CD4-positive, CD25-positive, alpha-beta regulatory T cell (primary cell): ENCODE measurements at regions not wholly inside any gene's neighbourhood (a gene's known extent, or its start where the extent isn't known, plus 50 kb on each side); places are given as distances from the start of the nearest gene placed in this dataset.
"Not testable (repeated sequence)": the region's sequence is repeated elsewhere in the genome, so short reads cannot be mapped to it uniquely, and the experiment has no call there.

ENCODE experiments used
- ATAC-seq, 2 donors: fragments of 150-1000 bp; cut with Tn5 transposase; one replicate each; pipeline ENCODE4 v1.10.0; 2021; ENCODE audit warnings: low read depth in 2 of 2, moderate number of reproducible peaks in 2 of 2, moderate library complexity in 1 of 2
- DNase-seq, 3 donors: peaks; one replicate each; pipeline versions ENCODE4 v3.0.0 to v3.0.0-alpha.2; 2012 to 2022; ENCODE audit warnings: mixed read lengths in 1 of 3
- H3K27ac ChIP-seq: one replicate; pipeline ENCODE4 v1.7.0; 2013; ENCODE audit warnings: mild to moderate bottlenecking, low read length; ENCODE audit not compliant: insufficient read depth, poor library complexity, severe bottlenecking
- H3K27me3 ChIP-seq: one replicate; pipeline ENCODE4 v1.7.0; 2013; ENCODE audit warnings: low read length; ENCODE audit not compliant: control insufficient read depth, insufficient read depth
- H3K36me3 ChIP-seq: one replicate; pipeline ENCODE4 v1.7.0; 2013; ENCODE audit warnings: mild to moderate bottlenecking, low read length, moderate library complexity; ENCODE audit not compliant: control insufficient read depth, insufficient read depth
- H3K4me1 ChIP-seq: 2 replicates; pipeline ENCODE4 v1.7.0; 2013; ENCODE audit warnings: mild to moderate bottlenecking, low read length; ENCODE audit not compliant: insufficient read depth, control insufficient read depth, poor library complexity, severe bottlenecking
- H3K4me3 ChIP-seq: one replicate; pipeline ENCODE4 v1.7.0; 2013; ENCODE audit warnings: low read depth, mild to moderate bottlenecking, low read length, moderate library complexity
- H3K9me3 ChIP-seq, 2 experiments: 1 replicate in 1 of 2; 2 replicates in 1 of 2; pipeline ENCODE4 v1.7.0; 2013; ENCODE audit warnings: low read length in 2 of 2, mild to moderate bottlenecking in 1 of 2, moderate library complexity in 1 of 2; ENCODE audit not compliant: control insufficient read depth in 2 of 2
- H3K27ac Mint-ChIP-seq, 3 donors: one replicate each; pipeline ENCODE4 v1.8.0; 2020 to 2022; ENCODE audit warnings: mild to moderate bottlenecking in 3 of 3, mixed read lengths in 3 of 3, moderate library complexity in 2 of 3
- H3K27me3 Mint-ChIP-seq: one replicate; pipeline ENCODE4 v1.8.0; 2022; ENCODE audit warnings: mild to moderate bottlenecking, mixed read lengths
- H3K36me3 Mint-ChIP-seq: one replicate; pipeline ENCODE4 v1.8.0; 2020; ENCODE audit warnings: mixed read lengths
- H3K4me1 Mint-ChIP-seq, 4 donors: one replicate each; pipeline ENCODE4 v1.8.0; 2020 to 2022; ENCODE audit warnings: mixed read lengths in 4 of 4, mild to moderate bottlenecking in 1 of 4
- H3K4me3 Mint-ChIP-seq, 4 donors: one replicate each; pipeline ENCODE4 v1.8.0; 2020 to 2022; ENCODE audit warnings: mild to moderate bottlenecking in 4 of 4, mixed read lengths in 4 of 4, moderate library complexity in 3 of 4
- H3K9me3 Mint-ChIP-seq, 7 donors: one replicate each; pipeline ENCODE4 v1.8.0; 2020 to 2022; ENCODE audit warnings: mixed read lengths in 7 of 7, mild to moderate bottlenecking in 3 of 7, moderate library complexity in 2 of 7

DNA sequence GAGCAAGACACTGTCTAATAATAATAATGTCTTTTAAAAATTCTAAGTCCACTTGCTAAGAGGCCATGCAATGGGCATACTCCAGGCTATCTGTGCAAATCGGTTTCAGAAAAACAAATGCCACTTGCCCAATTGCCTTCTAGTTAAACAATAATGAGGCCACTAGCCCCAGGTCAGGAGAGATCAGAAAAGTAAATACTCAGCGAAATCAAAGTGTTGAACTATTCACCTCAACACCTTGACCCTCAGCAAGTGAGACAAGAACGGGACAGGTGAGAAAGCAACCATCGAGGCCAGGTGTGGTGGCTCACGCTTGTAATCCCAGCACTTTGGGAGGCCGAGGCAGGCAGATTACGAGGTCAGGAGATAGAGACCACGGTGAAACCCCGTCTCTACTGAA is 72.3 kb upstream of the SYN3 start:
- no peaks in the 10 kb centered on the region for H3K4me1 Mint-ChIP-seq
- H3K36me3 Mint-ChIP-seq, result no peaks in the 10 kb centered on the region
- Histone ChIP-seq H3K4me3 (no peak overlapping the region), H3K27ac (no peak overlapping the region), H3K36me3 (no peaks in the 10 kb centered on the region), H3K27me3 (peaks cover 3% of the 10 kb centered on the region), H3K9me3 (no peaks in the 10 kb centered on the region), H3K4me1 (no peaks in the 10 kb centered on the region)
- no peaks in the 10 kb centered on the region for H3K27me3 Mint-ChIP-seq
- ATAC-seq, result no peak
- H3K4me3 Mint-ChIP-seq, result no peak overlapping the region
- H3K9me3 Mint-ChIP-seq, result peaks cover 0 to 5% (median 0%) of the 10 kb centered on the region in 7 donors
- DNase-seq, result no peak
- H3K27ac Mint-ChIP-seq, result no peak overlapping the region

DNA sequence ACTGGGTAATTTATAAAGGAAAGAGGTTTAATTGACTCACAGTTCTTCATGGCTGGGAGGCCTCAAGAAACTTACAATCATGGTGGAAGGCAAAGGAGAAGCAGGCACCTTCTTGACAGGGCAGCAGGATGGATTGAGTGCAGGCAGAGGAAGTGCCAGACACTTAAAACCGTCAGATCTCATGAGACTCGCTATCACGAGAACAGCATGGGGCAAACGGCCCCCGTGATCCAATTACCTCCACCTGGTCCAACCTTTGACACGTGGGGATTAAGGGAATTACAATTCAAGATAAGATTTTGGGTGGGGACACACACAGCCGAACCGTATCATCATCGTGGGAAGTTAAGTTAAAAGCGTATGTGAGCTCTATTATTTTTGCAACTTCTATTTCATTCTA is 71.4 kb upstream of the SYN3 start:
- Histone ChIP-seq H3K4me3 (no peak overlapping the region), H3K27me3 (peaks cover 3% of the 10 kb centered on the region), H3K4me1 (no peaks in the 10 kb centered on the region), H3K36me3 (no peaks in the 10 kb centered on the region), H3K9me3 (no peaks in the 10 kb centered on the region), H3K27ac (no peak overlapping the region)
- DNase-seq (no peak), ATAC-seq (no peak)
- Mint-ChIP-seq H3K4me3 (no peak overlapping the region), H3K27me3 (no peaks in the 10 kb centered on the region), H3K9me3 (peaks cover 0 to 5% (median 0%) of the 10 kb centered on the region in 7 donors), H3K4me1 (no peaks in the 10 kb centered on the region), H3K27ac (no peak overlapping the region), H3K36me3 (no peaks in the 10 kb centered on the region)

DNA sequence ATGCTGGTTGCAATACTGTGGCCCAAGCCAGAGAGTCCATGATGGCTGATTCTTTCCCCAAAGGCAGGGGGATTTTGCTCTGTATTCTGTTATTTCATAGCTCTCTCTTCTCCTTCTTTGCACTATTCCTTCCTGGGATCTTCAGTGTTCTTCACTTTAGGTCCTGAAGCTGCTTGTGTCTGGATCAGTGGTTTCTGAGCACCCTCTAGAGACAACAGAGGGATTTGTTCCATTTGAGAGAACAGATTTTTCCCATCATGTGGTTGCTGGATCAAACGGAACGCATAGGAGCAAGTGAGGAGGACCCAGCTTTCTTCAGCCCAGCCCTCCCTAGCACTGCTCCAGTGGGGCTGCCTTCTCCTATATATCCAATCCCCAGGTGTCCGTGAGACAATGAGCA is 68.7 kb upstream of the SYN3 start:
- Mint-ChIP-seq H3K27ac (no peak overlapping the region), H3K9me3 (peaks cover 0 to 6% (median 0%) of the 10 kb centered on the region in 7 donors), H3K27me3 (no peaks in the 10 kb centered on the region), H3K36me3 (no peaks in the 10 kb centered on the region), H3K4me3 (no peak overlapping the region), H3K4me1 (no peaks in the 10 kb centered on the region)
- ATAC-seq, result no peak
- peaks cover 3% of the 10 kb centered on the region for H3K27me3 ChIP-seq
- H3K27ac ChIP-seq, result no peak overlapping the region
- H3K9me3 ChIP-seq, result no peaks in the 10 kb centered on the region
- H3K4me1 ChIP-seq, result no peaks in the 10 kb centered on the region
- H3K36me3 ChIP-seq, result no peaks in the 10 kb centered on the region
- DNase-seq, result no peak
- no peak overlapping the region for H3K4me3 ChIP-seq

DNA sequence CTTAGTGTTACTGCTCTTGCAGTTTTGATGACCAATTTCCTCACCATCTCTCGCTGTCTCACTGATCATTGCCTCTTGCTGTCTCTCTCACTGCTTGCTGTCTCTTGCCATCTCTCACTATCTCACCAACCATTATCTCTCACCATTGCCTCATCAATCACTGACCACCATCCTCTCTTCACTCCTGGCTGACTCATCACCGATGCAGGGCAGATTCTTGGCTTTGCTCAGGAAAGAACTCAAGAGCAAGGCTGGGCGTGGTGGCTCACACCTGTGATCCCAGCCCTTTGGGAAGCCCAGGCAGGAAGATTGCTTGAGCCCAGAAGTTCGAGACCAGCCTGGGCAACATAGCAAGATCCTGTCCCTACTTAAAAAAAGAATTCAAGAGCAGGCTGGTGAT is 66.3 kb upstream of the SYN3 start:
- Mint-ChIP-seq H3K4me3 (no peak overlapping the region), H3K27ac (no peak overlapping the region), H3K4me1 (no peaks in the 10 kb centered on the region), H3K27me3 (no peaks in the 10 kb centered on the region), H3K9me3 (peaks cover 0 to 2% (median 0%) of the 10 kb centered on the region in 7 donors), H3K36me3 (no peaks in the 10 kb centered on the region)
- Histone ChIP-seq H3K36me3 (no peaks in the 10 kb centered on the region), H3K4me1 (no peaks in the 10 kb centered on the region), H3K9me3 (no peaks in the 10 kb centered on the region), H3K27ac (no peak overlapping the region), H3K27me3 (peaks cover 3% of the 10 kb centered on the region), H3K4me3 (no peak overlapping the region)
- ATAC-seq (no peak), DNase-seq (no peak)

DNA sequence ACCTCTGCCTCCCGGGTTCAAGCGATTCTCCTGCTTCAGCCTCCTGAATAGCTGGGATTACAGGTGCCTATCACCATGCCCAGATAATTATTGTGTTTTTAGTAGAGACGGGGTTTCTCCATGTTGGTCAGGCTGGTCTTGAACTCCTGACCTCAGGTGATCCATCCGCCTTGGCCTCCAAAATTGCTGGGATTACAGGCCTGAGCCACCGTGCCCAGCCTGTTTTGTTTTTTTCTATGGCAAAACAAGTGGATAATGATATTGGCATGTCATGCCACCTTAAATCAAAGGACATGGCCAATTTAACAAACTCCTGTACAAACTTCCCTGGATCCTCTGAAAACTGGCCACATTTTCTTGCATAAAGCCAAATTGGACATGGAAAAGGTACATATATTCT is 64.3 kb upstream of the SYN3 start:
- H3K36me3 ChIP-seq, H3K27me3 ChIP-seq, H3K27ac ChIP-seq, ATAC-seq, H3K4me1 Mint-ChIP-seq, DNase-seq, H3K9me3 Mint-ChIP-seq, H3K4me1 ChIP-seq, H3K4me3 ChIP-seq, H3K36me3 Mint-ChIP-seq, H3K4me3 Mint-ChIP-seq, H3K27ac Mint-ChIP-seq, H3K9me3 ChIP-seq, H3K27me3 Mint-ChIP-seq: not testable (repeated sequence)

DNA sequence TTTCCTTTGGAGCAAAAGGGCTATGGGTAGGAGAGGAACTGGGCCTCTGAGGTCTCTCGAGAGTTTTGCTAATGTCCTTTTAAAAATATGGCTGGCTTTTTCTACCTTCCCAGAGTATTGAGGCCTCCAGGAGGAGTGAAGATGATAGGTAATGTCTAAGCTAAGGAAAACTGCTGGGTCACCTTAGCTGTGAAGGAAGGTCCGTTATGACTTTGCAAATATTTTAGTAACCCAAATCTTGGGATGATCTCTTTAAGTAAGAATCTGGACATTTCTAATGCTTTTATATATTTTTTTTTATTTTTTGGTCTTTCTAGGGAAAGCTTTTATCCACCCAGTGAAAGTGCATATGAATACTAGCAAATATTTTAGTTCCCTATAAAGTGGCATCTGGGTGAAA is 60.9 kb upstream of the SYN3 start:
- Mint-ChIP-seq H3K4me1 (no peaks in the 10 kb centered on the region), H3K4me3 (no peak overlapping the region), H3K27me3 (no peaks in the 10 kb centered on the region), H3K27ac (no peak overlapping the region), H3K9me3 (peaks cover 0 to 4% (median 0%) of the 10 kb centered on the region in 7 donors), H3K36me3 (no peaks in the 10 kb centered on the region)
- Histone ChIP-seq H3K36me3 (no peaks in the 10 kb centered on the region), H3K9me3 (no peaks in the 10 kb centered on the region), H3K4me3 (no peak overlapping the region), H3K4me1 (no peaks in the 10 kb centered on the region), H3K27me3 (no peaks in the 10 kb centered on the region), H3K27ac (no peak overlapping the region)
- no peak for DNase-seq
- no peak for ATAC-seq

DNA sequence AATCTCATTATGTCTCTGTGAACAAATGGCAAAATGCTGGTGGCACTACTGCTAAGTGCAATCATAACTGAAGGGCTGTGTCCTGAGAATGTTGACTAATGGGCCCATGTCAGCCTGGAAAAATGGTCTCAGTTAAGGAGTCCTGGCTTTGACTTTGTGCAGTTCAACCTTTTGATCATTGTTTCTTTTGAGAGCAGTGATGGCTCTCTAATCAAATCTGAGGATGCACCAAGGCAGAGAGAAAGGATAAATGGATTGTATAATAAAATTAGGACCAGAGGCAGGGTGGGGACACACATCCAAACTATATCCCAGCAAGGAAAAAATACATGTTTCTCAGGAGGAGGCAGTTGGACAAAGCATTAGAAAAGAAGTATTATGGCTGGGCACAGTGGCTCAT is 59.6 kb upstream of the SYN3 start:
- no peak for DNase-seq
- Mint-ChIP-seq H3K4me1 (no peaks in the 10 kb centered on the region), H3K27me3 (no peaks in the 10 kb centered on the region), H3K9me3 (peaks cover 0 to 2% (median 0%) of the 10 kb centered on the region in 7 donors), H3K36me3 (no peaks in the 10 kb centered on the region), H3K27ac (no peak overlapping the region), H3K4me3 (no peak overlapping the region)
- Histone ChIP-seq H3K27me3 (no peaks in the 10 kb centered on the region), H3K9me3 (no peaks in the 10 kb centered on the region), H3K4me1 (no peaks in the 10 kb centered on the region), H3K4me3 (no peak overlapping the region), H3K27ac (no peak overlapping the region), H3K36me3 (no peaks in the 10 kb centered on the region)
- no peak for ATAC-seq

DNA sequence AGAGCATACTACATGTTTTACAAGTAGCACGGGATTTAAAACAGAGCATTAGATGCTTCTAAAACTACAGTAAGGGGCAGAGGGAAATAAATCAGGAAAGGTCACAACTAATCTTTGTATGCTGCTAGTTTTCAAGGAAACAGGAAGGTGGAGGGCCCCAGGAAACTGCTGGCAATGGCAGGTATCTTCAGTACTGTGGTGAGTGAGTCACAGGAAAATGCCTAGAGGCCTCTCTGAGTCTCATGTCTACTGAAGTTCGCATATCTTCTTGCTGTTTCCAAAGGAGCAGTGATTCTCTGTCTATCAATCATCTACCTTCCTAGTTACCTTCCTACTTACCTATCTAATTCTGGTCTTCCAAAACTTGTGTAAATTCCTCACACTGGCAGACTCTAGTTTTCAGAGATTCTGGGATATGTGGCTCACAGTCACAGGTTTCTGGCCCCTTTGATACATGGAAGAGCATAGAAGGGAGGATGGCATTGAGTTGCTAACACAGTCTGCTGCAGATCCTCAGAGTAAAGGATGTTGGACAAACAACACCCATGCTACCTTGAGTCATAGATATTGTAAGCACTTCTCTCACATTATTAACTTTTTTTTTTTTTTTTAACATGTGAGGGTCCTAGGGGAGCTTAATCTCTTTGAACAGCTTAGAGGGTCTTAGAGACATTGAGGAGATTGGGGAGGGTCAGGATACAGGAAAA is 58.8 kb upstream of the SYN3 start:
- Mint-ChIP-seq H3K36me3 (no peaks in the 10 kb centered on the region), H3K9me3 (peaks cover 0 to 3% (median 0%) of the 10 kb centered on the region in 7 donors), H3K27me3 (no peaks in the 10 kb centered on the region), H3K4me1 (no peaks in the 10 kb centered on the region), H3K4me3 (no peak overlapping the region), H3K27ac (no peak overlapping the region)
- H3K27ac ChIP-seq, result no peak overlapping the region
- no peaks in the 10 kb centered on the region for H3K4me1 ChIP-seq
- no peak overlapping the region for H3K4me3 ChIP-seq
- DNase-seq (no peak), ATAC-seq (no peak)
- no peaks in the 10 kb centered on the region for H3K27me3 ChIP-seq
- no peaks in the 10 kb centered on the region for H3K9me3 ChIP-seq
- no peaks in the 10 kb centered on the region for H3K36me3 ChIP-seq
